ENCODE measurements at regions not wholly inside any gene's neighbourhood (a gene's known extent, or its start where the extent isn't known, plus 50 kb on each side); places are given as distances from the start of the nearest gene placed in this dataset.

- TF ChIP-seq CTCF (IDR thresholded peaks at IDR 0.05; ENCODE audit: low read length): no peak
- no peak for TF ChIP-seq EZH2 (IDR thresholded peaks at IDR 0.05; ENCODE audit: borderline replicate concordance, low read length)
These were observed 124.0 kb upstream of the MON1B start for GRCh38 chr16:77066896-77067496.

Measured in OCI-LY1 (cell line).